ENCODE measurements at regions not wholly inside any gene's neighbourhood (a gene's known extent, or its start where the extent isn't known, plus 50 kb on each side); places are given as distances from the start of the nearest gene placed in this dataset.
A peak's percentile ranks its signal among the peaks of the same experiment; 100 is the strongest.
"Not testable (repeated sequence)": the region's sequence is repeated elsewhere in the genome, so short reads cannot be mapped to it uniquely, and the experiment has no call there.

- Mint-ChIP-seq H3K9me3 (no peaks in the 10 kb centered on the region), H3K36me3 (no peaks in the 10 kb centered on the region), H3K27me3 (peaks cover 8% of the 10 kb centered on the region), H3K4me3 (peak overlapping the region in 1 of 4 donors; percentile 31), H3K4me1 (no peaks in the 10 kb centered on the region), H3K27ac (no peak overlapping the region)
Measured at GRCh38 chr6:37766717-37767116, 52.8 kb upstream of the ZFAND3 start.

DNA sequence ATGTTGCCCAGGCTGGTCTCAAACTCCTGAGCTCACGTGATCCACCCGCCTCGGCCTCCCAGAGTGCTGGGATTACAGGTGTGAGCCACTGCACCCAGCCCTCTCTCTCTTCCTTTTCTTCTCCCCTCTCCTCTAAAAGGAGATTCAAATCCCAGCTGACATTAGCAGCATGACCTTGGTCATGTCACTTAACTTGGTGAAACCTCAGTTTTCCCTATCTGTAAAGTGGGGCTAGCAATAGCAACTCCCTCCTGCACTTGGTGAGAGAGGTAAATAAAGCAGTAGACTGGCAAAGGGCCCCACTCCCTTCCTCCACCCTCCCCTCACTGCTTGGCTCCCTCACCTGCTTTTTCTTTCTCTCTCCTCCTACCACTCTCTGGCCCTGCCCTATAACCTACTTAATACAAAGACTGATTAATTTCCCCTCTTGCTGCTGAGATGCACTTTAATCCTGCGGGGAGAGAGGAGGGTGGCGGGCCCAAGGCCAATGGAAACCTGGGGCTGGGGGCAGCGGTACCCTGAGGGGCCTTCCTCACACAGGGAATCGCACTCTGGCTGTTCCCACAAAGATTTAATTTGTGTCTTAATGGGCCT, 54.2 kb upstream of the ZFAND3 start:
- Mint-ChIP-seq H3K27me3 (peaks cover 6% of the 10 kb centered on the region), H3K4me1 (no peaks in the 10 kb centered on the region)

GRCh38 chr6:37763413-37763812, 56.1 kb upstream of the ZFAND3 start:
- Mint-ChIP-seq H3K4me3 (peak overlapping the region in 1 of 4 donors; percentile 32), H3K4me1 (no peaks in the 10 kb centered on the region), H3K36me3 (no peaks in the 10 kb centered on the region), H3K9me3 (no peaks in the 10 kb centered on the region), H3K27me3 (peaks cover 9% of the 10 kb centered on the region), H3K27ac (peak overlapping the region in 1 of 3 donors; percentile 19)

More for the DNA sequence above, 54.2 kb upstream of the ZFAND3 start:
- Mint-ChIP-seq H3K4me3 (peak overlapping the region in 1 of 4 donors; percentile 47), H3K27ac (no peak overlapping the region), H3K9me3 (no peaks in the 10 kb centered on the region), H3K36me3 (no peaks in the 10 kb centered on the region)

DNA sequence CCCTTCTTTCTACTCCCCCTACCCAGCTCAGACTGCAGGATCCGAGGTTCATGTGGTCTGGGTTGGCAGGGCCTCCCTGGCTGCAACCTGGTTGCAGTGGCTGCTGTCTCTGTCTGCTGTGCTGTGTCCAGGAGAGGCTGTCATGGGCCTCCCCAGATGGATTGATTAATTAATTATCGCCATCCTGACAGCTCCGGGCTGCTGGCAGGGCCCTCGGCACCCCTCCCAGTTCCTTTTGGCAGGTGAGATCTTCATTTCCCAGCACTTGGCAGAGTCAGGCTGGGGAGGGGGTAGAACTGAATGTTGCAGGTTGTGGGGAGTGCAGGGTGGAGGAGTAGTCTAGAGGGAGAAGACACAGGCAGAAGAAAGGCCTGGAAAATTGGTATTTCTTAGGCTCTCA, 56.7 kb upstream of the ZFAND3 start:
- Mint-ChIP-seq H3K27me3 (peaks cover 7% of the 10 kb centered on the region), H3K4me1 (no peaks in the 10 kb centered on the region), H3K4me3 (no peak overlapping the region), H3K9me3 (no peaks in the 10 kb centered on the region), H3K36me3 (no peaks in the 10 kb centered on the region), H3K27ac (no peak overlapping the region)

DNA sequence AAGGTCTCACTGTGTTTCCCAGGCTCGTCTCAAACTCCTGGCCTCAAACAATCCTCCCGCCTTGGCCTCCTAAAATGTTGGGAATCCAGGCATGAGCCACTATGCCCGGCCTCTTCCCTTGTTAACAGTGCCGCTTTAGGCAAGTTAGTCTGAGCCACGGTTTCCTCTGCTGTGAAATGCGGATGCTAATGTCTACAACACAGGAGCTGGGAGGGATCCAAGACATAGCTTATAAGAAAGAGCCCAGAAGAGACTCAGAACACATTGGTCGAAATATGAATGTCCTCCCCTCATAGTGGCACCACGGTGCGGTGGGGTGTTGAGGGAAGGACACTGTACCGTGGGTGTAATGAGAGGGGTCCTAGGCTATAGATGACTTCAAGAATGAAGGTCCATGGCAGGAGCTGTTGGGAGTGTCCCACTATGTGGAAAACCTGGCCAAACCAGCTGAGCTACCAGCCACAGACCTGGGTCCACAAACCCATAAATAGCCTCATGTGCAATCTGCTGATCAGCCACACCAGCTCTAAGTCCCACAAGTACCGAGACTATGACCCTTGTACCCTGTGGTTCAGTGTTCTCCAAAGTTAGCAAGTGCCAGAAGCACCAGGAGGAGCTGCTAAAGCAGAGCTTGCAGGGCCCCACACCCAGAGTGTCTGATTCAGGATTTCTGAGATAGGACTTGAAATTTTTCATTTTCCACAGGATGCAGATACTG, 57.8 kb upstream of the ZFAND3 start:
- H3K36me3 Mint-ChIP-seq, result peaks cover 2% of the 10 kb centered on the region
- no peak overlapping the region for H3K27ac Mint-ChIP-seq
- H3K27me3 Mint-ChIP-seq, result peaks cover 7% of the 10 kb centered on the region
- no peak overlapping the region for H3K4me3 Mint-ChIP-seq
- no peaks in the 10 kb centered on the region for H3K4me1 Mint-ChIP-seq
- no peaks in the 10 kb centered on the region for H3K9me3 Mint-ChIP-seq

DNA sequence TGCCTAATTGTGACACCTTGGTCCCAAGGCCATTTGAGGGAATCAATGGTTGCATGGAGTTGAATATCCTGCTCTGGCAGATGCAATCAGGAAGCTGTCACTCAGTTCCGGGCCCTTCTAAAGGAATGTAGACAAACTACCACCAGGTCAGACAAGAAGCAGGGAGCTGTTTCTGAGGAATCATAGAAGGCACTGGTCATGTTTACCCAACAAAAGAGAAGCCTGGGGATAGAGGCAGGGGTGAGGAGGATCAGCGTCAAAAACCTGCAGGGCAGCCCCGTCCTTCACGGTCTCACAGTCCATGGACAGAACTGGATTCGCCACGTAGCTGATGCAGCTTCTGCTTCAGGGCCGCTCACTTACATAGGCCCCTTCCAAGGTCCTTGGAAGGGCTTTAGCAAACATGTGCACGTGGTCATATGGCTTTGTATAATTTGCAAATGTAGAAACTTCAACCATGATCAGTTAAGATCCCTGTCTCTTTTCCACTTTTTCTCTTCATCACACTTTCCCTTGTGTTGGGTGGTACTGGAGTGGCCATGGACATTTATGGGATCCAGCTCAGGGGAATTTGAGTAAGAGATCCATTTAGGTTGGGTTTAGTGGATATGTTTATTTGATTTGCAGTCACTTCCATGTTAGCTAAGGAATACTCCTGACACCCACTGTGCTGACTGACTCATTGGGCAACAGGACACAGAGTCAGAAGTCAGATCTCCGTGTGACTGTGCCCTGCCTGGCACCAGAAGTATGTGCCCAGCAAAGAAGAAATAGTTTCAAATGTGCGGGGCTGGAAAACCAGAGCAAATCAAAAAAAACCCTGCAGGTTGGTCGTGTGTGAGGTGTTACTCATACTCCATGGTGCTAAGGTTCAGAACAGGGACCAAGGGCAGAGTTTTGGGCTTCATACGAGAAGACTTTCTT, 60.0 kb upstream of the ZFAND3 start:
- H3K27ac Mint-ChIP-seq, result no peak overlapping the region
- peaks cover 2% of the 10 kb centered on the region for H3K36me3 Mint-ChIP-seq
- H3K4me1 Mint-ChIP-seq, result no peaks in the 10 kb centered on the region
- H3K27me3 Mint-ChIP-seq, result peaks cover 4% of the 10 kb centered on the region
- no peak overlapping the region for H3K4me3 Mint-ChIP-seq
- no peaks in the 10 kb centered on the region for H3K9me3 Mint-ChIP-seq

GRCh38 chr6:37758647-37759046, 60.9 kb upstream of the ZFAND3 start:
- H3K4me1 Mint-ChIP-seq, result no peaks in the 10 kb centered on the region
- H3K27me3 Mint-ChIP-seq, result peaks cover 4% of the 10 kb centered on the region
- H3K27ac Mint-ChIP-seq, result no peak overlapping the region
- H3K9me3 Mint-ChIP-seq, result no peaks in the 10 kb centered on the region
- no peak overlapping the region for H3K4me3 Mint-ChIP-seq
- peaks cover 2% of the 10 kb centered on the region for H3K36me3 Mint-ChIP-seq

- no peaks in the 10 kb centered on the region for H3K9me3 Mint-ChIP-seq
- no peak overlapping the region for H3K4me3 Mint-ChIP-seq
- no peaks in the 10 kb centered on the region for H3K4me1 Mint-ChIP-seq
- H3K27me3 Mint-ChIP-seq, result peaks cover 6% of the 10 kb centered on the region
- H3K27ac Mint-ChIP-seq, result no peak overlapping the region
- peaks cover 2% of the 10 kb centered on the region for H3K36me3 Mint-ChIP-seq
Measured at GRCh38 chr6:37758234-37758633, 60.6 kb upstream of the MDGA1 start.

DNA sequence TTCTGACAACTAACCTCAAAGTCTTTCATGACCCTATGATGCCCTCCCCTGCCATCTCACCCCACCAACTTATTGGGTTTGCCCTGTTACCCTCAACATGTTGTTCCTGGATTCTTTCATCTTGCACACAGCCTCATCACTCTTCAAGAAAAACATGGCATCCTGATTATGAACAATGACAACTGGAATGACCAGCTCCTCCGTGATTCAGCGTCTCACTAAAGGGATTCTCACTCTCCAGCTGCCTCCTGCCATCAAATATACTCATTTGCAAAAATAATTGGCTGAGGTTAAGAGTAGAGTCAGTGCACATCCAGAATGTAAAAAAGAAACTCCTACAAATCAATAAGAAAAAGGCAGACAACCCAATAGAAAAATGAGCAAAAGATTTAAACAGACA, 59.7 kb upstream of the MDGA1 start:
- peaks cover 2% of the 10 kb centered on the region for H3K36me3 Mint-ChIP-seq
- peaks cover 4% of the 10 kb centered on the region for H3K27me3 Mint-ChIP-seq
- H3K27ac Mint-ChIP-seq, result no peak overlapping the region
- H3K9me3 Mint-ChIP-seq, result no peaks in the 10 kb centered on the region
- H3K4me1 Mint-ChIP-seq, result no peaks in the 10 kb centered on the region
- no peak overlapping the region for H3K4me3 Mint-ChIP-seq

DNA sequence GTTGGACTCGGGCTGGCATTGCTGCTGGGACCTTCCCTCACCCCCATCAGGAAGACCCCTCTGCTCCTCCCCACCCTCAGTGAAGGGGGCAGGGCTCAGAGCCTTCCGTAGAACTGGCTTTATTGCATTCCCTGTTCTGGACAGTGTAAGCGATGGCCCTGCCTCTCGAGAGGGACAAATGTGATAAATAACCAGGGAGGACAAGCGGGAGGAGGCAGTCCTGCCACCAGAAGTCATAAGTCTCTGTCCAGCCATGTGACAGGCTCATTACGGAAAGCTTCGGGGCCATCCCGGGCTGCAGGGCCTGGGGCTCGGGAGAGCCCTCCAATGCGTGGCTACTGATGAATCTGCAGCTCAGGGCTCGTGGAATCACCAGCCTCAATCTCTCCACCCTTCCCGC, 58.5 kb upstream of the MDGA1 start:
- H3K4me3 Mint-ChIP-seq, result no peak overlapping the region
- H3K36me3 Mint-ChIP-seq, result peaks cover 2% of the 10 kb centered on the region
- H3K27ac Mint-ChIP-seq, result no peak overlapping the region
- H3K27me3 Mint-ChIP-seq, result peaks cover 6% of the 10 kb centered on the region
- no peaks in the 10 kb centered on the region for H3K9me3 Mint-ChIP-seq
- H3K4me1 Mint-ChIP-seq, result no peaks in the 10 kb centered on the region

DNA sequence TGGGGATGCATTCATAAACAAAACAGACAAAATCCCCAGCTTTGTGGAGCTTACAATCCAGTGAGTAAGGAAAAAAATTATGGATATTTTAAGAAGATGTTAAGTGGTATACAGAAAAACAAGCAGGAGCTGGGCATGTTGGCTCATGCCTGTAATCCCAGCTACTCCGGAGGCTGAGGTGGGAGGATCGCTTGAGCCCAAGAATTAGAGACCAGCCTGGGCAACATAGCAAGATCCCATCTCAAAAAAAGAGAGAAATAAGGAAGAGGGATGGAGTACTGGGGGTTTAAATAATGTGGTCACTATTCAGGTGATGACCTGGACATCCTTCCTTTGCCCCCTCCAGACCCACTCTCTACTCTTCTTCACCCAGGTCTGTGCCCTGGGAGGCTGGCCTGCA, 55.0 kb upstream of the MDGA1 start:
- Mint-ChIP-seq H3K36me3 (peaks cover 2% of the 10 kb centered on the region), H3K27ac (no peak overlapping the region), H3K9me3 (no peaks in the 10 kb centered on the region), H3K4me1 (no peaks in the 10 kb centered on the region), H3K27me3 (peaks cover 12% of the 10 kb centered on the region), H3K4me3 (no peak overlapping the region)

GRCh38 chr6:37749367-37749766, 51.7 kb upstream of the MDGA1 start:
- H3K4me3 Mint-ChIP-seq, H3K27ac Mint-ChIP-seq, H3K9me3 Mint-ChIP-seq, H3K4me1 Mint-ChIP-seq, H3K36me3 Mint-ChIP-seq: not testable (repeated sequence)
- peaks cover 18% of the 10 kb centered on the region for H3K27me3 Mint-ChIP-seq

GRCh38 chr6:37748118-37748517, 50.4 kb upstream of the MDGA1 start:
- no peaks in the 10 kb centered on the region for H3K4me1 Mint-ChIP-seq
- H3K4me3 Mint-ChIP-seq, result no peak overlapping the region
- no peaks in the 10 kb centered on the region for H3K36me3 Mint-ChIP-seq
- no peak overlapping the region for H3K27ac Mint-ChIP-seq
- peaks cover 0 to 2% (median 0%) of the 10 kb centered on the region in 3 donors for H3K9me3 Mint-ChIP-seq
- H3K27me3 Mint-ChIP-seq, result peaks cover 16% of the 10 kb centered on the region

All from IgD-negative memory B cell (primary cell).